Activated B cell treated with CpG ODN at 0.5 μM for 24 hours (primary cell): ENCODE measurements at regions not wholly inside any gene's neighbourhood (a gene's known extent, or its start where the extent isn't known, plus 50 kb on each side); places are given as distances from the start of the nearest gene placed in this dataset.

ENCODE experiments used
- ATAC-seq: fragments of 200-7000 bp; cut with Tn5 transposase; one replicate; pipeline ENCODE4 v1.10.0; 2021; ENCODE audit warnings: low read depth, mild to moderate bottlenecking, moderate library complexity
- CTCF ChIA-PET: fragments of 350-600 bp; sonication (Branson Sonifier 250); formaldehyde crosslinking; loops from one replicate; lab custom pipeline; 2021; ENCODE audit warnings: antibody characterized with exemption; lab: Charles Lee
- POLR2A ChIA-PET: fragments of 350-600 bp; sonication (Branson Sonifier 250); formaldehyde crosslinking; loops from one replicate; lab custom pipeline; 2021; ENCODE audit warnings: antibody characterized with exemption; lab: Charles Lee
- DNase-seq: peaks from one replicate; pipeline ENCODE4 v3.0.0; 2022
- H3K27ac Mint-ChIP-seq: one replicate; pipeline ENCODE4 v1.8.0; 2020; ENCODE audit warnings: mixed read lengths
- H3K27me3 Mint-ChIP-seq: one replicate; pipeline ENCODE4 v1.8.0; 2021; ENCODE audit warnings: mixed read lengths
- H3K36me3 Mint-ChIP-seq: one replicate; pipeline ENCODE4 v1.8.0; 2021; ENCODE audit warnings: low read depth, mixed read lengths
- H3K4me1 Mint-ChIP-seq: one replicate; pipeline ENCODE4 v1.8.0; 2021; ENCODE audit warnings: mixed read lengths
- H3K4me3 Mint-ChIP-seq: one replicate; pipeline ENCODE4 v1.8.0; 2020; ENCODE audit warnings: mild to moderate bottlenecking, mixed read lengths
- H3K9me3 Mint-ChIP-seq: one replicate; pipeline ENCODE4 v1.8.0; 2020; ENCODE audit warnings: mixed read lengths
- intact Hi-C: fragments of 100-400 bp; cut with micrococcal nuclease; formaldehyde crosslinking; loops from one replicate; pipeline ENCODE4 v1.15.1; 2024
- TF ChIP-seq, protein P1 (sequence below): fragments of 200-600 bp; IDR thresholded peaks from one replicate; pipeline ENCODE4 v1.8.0; 2022; ENCODE audit warnings: antibody characterized with exemption, mild to moderate bottlenecking

GRCh38 chr4:26083987-26084386, 170.0 kb downstream of the SMIM20 start:
- POLR2A ChIA-PET, result interaction anchor here (0.7 kb wide), 1 partner anchor 323 kb away, joined by 3 read pairs; no protein-coding TSS in a partner anchor
- H3K36me3 Mint-ChIP-seq, result no peaks in the 10 kb centered on the region
- no peak overlapping the region for H3K27ac Mint-ChIP-seq
- peaks cover 3% of the 10 kb centered on the region for H3K27me3 Mint-ChIP-seq
- DNase-seq, result no peak
- H3K4me3 Mint-ChIP-seq, result no peak overlapping the region
- H3K4me1 Mint-ChIP-seq, result peaks cover 32% of the 10 kb centered on the region
- CTCF ChIA-PET, result interaction anchor here (1.4 to 4.2 kb wide), 5 partner anchors 9 to 326 kb away, joined by 4 to 29 read pairs (median 7); no protein-coding TSS in a partner anchor
- TF ChIP-seq, protein P1, sequence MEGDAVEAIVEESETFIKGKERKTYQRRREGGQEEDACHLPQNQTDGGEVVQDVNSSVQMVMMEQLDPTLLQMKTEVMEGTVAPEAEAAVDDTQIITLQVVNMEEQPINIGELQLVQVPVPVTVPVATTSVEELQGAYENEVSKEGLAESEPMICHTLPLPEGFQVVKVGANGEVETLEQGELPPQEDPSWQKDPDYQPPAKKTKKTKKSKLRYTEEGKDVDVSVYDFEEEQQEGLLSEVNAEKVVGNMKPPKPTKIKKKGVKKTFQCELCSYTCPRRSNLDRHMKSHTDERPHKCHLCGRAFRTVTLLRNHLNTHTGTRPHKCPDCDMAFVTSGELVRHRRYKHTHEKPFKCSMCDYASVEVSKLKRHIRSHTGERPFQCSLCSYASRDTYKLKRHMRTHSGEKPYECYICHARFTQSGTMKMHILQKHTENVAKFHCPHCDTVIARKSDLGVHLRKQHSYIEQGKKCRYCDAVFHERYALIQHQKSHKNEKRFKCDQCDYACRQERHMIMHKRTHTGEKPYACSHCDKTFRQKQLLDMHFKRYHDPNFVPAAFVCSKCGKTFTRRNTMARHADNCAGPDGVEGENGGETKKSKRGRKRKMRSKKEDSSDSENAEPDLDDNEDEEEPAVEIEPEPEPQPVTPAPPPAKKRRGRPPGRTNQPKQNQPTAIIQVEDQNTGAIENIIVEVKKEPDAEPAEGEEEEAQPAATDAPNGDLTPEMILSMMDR, result no peak
- intact Hi-C loops, result loop anchor here (5.0 to 10.0 kb wide), 4 partner anchors 78 to 911 kb away; partner anchors contain the start of gene STIM2
- no peaks in the 10 kb centered on the region for H3K9me3 Mint-ChIP-seq
- ATAC-seq, result no peak

GRCh38 chr4:26084414-26084813, 170.4 kb downstream of the SMIM20 start:
- Mint-ChIP-seq H3K36me3 (no peaks in the 10 kb centered on the region), H3K9me3 (no peaks in the 10 kb centered on the region), H3K27ac (no peak overlapping the region), H3K4me1 (peaks cover 36% of the 10 kb centered on the region), H3K4me3 (no peak overlapping the region), H3K27me3 (peaks cover 3% of the 10 kb centered on the region)
- ATAC-seq, result no peak
- DNase-seq, result no peak
- intact Hi-C loops, result loop anchor here (5.0 to 10.0 kb wide), 4 partner anchors 78 to 910 kb away; partner anchors contain the start of gene STIM2
- TF ChIP-seq, protein P1, result no peak
- CTCF ChIA-PET, result interaction anchor here (1.4 to 4.2 kb wide), 5 partner anchors 9 to 325 kb away, joined by 4 to 29 read pairs (median 7); no protein-coding TSS in a partner anchor
- POLR2A ChIA-PET, result interaction anchor here (0.7 kb wide), 1 partner anchor 323 kb away, joined by 3 read pairs; no protein-coding TSS in a partner anchor

- Mint-ChIP-seq H3K36me3 (no peaks in the 10 kb centered on the region), H3K4me1 (peaks cover 36% of the 10 kb centered on the region), H3K4me3 (no peak overlapping the region), H3K9me3 (peaks cover 8% of the 10 kb centered on the region), H3K27ac (no peak overlapping the region), H3K27me3 (peaks cover 3% of the 10 kb centered on the region)
- ATAC-seq (no peak), DNase-seq (no peak)
- intact Hi-C loops, result loop anchor here (5.0 to 10.0 kb wide), 3 partner anchors 98 to 909 kb away; partner anchors contain the start of gene STIM2
- TF ChIP-seq, protein P1, result no peak
- CTCF ChIA-PET, result interaction anchor here (1.5 to 4.2 kb wide), 4 partner anchors 11 to 242 kb away, joined by 6 to 29 read pairs (median 6); no protein-coding TSS in a partner anchor
- POLR2A ChIA-PET, result no interaction called here
These were observed 171.5 kb downstream of the SMIM20 start for GRCh38 chr4:26085551-26085950.

- no peaks in the 10 kb centered on the region for H3K36me3 Mint-ChIP-seq
- H3K4me3 Mint-ChIP-seq, result no peak overlapping the region
- POLR2A ChIA-PET, result interaction anchor here (1.1 kb wide), 1 partner anchor 233 kb away, joined by 8 read pairs; no protein-coding TSS in a partner anchor
- TF ChIP-seq, protein P1, result no peak
- no peak overlapping the region for H3K27ac Mint-ChIP-seq
- ATAC-seq (no peak), DNase-seq (no peak)
- intact Hi-C loops, result loop anchor here (5.0 to 10.0 kb wide), 3 partner anchors 100 to 908 kb away; partner anchors contain the start of gene STIM2
- peaks cover 18% of the 10 kb centered on the region for H3K9me3 Mint-ChIP-seq
- peaks cover 27% of the 10 kb centered on the region for H3K4me1 Mint-ChIP-seq
- H3K27me3 Mint-ChIP-seq, result peaks cover 3% of the 10 kb centered on the region
- CTCF ChIA-PET, result no interaction called here
These were observed 172.8 kb downstream of the SMIM20 start for GRCh38 chr4:26086621-26087441.
